Sigmoid colon (tissue), 3 donors: ENCODE measurements at regions not wholly inside any gene's neighbourhood (a gene's known extent, or its start where the extent isn't known, plus 50 kb on each side); places are given as distances from the start of the nearest gene placed in this dataset.

Experiments used
- POLR2A ChIP-seq, 2 donors: fragments of 450-650 bp; IDR thresholded peaks; one replicate each; pipeline ENCODE4 v1.6.1; 2016; ENCODE audit warnings: antibody characterized with exemption in 2 of 2, mild to moderate bottlenecking in 2 of 2, moderate library complexity in 2 of 2
- TF ChIP-seq, protein P1 (sequence below), 4 experiments: fragments of 450-650 bp in 3 of 4; fragments of 200-600 bp in 1 of 4; IDR thresholded peaks; one replicate each; pipeline ENCODE4 v1.5.1; 2016 to 2019; ENCODE audit warnings: antibody characterized with exemption in 4 of 4, mild to moderate bottlenecking in 3 of 4, moderate library complexity in 2 of 4

DNA sequence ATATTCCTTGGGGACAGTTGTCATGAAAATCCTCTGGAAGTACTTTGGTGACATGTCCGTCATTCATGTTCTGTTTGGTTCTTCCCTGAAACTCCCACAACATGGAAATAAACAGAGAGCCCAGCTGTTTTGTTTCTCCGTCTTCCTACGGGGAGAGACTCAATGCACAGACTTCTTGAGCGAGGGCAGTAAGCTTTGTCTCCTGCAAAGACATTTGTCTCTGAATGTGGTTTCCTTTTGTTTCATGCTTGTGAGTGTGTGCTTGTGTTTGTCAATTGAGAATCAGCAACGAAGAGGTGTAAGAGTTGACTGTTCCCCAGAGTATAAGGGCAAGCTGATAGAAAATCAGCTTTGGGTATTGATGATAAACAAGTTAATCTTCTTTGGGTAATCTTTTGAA, 643.0 kb upstream of the RBFOX1 start:
- TF ChIP-seq, protein P1, sequence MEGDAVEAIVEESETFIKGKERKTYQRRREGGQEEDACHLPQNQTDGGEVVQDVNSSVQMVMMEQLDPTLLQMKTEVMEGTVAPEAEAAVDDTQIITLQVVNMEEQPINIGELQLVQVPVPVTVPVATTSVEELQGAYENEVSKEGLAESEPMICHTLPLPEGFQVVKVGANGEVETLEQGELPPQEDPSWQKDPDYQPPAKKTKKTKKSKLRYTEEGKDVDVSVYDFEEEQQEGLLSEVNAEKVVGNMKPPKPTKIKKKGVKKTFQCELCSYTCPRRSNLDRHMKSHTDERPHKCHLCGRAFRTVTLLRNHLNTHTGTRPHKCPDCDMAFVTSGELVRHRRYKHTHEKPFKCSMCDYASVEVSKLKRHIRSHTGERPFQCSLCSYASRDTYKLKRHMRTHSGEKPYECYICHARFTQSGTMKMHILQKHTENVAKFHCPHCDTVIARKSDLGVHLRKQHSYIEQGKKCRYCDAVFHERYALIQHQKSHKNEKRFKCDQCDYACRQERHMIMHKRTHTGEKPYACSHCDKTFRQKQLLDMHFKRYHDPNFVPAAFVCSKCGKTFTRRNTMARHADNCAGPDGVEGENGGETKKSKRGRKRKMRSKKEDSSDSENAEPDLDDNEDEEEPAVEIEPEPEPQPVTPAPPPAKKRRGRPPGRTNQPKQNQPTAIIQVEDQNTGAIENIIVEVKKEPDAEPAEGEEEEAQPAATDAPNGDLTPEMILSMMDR (IDR thresholded peaks at IDR 0.05): no peak
- no peak for TF ChIP-seq POLR2A (IDR thresholded peaks at IDR 0.05)
